Activated CD8-positive, alpha-beta memory T cell treated with anti-CD3 and anti-CD28 coated beads for 4 hours (primary cell): ENCODE measurements at regions not wholly inside any gene's neighbourhood (a gene's known extent, or its start where the extent isn't known, plus 50 kb on each side); places are given as distances from the start of the nearest gene placed in this dataset.

Source experiments
- DNase-seq, 2 donors: peaks; one replicate each; pipeline ENCODE4 v3.0.0-alpha.2; 2020; ENCODE audit warnings: low read depth in 2 of 2

GRCh38 chr11:123304828-123305466 lies 109.9 kb upstream of the CLMP start:
- DNase-seq = no peak

DNA sequence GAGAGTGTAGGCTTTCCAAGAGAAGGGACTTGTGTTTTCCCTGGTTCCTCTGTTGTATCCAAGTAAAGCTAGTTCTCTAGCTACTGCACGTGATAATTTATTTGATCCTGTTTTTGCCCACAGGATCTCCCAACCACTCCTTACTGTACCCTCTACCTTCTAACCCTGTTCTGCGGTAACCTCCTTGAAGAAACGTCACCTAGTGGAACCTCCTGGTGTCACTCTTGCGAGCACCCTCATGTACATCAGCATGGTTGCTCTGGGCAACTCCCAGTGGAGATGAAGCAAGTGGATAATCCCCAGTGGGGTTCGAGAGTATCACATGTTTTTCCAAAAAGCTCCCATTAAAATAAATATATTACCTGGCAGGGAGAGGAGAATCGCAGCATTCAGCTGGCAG lies 108.9 kb upstream of the CLMP start:
- DNase-seq = no peak

GRCh38 chr11:123302751-123303195 lies 107.7 kb upstream of the CLMP start:
- DNase-seq = no peak

GRCh38 chr11:123301696-123302400 lies 106.8 kb upstream of the CLMP start:
- peak; percentile 13 to 22 for DNase-seq

DNA sequence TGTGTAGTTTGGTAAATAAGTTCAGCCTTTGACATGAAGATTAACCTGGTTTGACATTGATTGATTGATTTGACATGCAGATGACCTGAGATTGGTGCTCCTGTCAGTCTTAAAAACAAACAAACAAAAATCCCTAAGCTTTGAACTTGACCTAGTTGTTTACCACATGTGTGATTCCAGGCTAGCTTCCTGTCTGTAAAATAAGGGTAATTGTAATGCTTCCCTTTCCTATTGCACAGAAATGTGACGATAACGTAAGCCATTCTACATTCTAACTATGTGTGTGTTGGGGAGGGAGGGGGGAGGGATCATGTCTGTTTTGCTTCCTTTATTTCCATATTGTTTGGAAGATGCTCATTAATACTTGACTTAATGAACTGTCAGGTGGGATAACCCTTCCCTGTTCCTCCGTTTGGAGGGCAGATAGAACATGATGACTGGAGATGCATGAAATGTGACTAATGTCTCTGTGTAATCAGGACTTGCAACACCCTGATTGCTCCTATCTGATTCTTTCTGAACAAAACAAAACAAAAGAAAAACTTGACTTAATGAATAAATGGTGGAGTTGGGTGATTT lies 106.1 kb upstream of the CLMP start:
- no peak for DNase-seq

GRCh38 chr11:123299721-123300120 lies 104.7 kb upstream of the CLMP start:
- DNase-seq = no peak

DNA sequence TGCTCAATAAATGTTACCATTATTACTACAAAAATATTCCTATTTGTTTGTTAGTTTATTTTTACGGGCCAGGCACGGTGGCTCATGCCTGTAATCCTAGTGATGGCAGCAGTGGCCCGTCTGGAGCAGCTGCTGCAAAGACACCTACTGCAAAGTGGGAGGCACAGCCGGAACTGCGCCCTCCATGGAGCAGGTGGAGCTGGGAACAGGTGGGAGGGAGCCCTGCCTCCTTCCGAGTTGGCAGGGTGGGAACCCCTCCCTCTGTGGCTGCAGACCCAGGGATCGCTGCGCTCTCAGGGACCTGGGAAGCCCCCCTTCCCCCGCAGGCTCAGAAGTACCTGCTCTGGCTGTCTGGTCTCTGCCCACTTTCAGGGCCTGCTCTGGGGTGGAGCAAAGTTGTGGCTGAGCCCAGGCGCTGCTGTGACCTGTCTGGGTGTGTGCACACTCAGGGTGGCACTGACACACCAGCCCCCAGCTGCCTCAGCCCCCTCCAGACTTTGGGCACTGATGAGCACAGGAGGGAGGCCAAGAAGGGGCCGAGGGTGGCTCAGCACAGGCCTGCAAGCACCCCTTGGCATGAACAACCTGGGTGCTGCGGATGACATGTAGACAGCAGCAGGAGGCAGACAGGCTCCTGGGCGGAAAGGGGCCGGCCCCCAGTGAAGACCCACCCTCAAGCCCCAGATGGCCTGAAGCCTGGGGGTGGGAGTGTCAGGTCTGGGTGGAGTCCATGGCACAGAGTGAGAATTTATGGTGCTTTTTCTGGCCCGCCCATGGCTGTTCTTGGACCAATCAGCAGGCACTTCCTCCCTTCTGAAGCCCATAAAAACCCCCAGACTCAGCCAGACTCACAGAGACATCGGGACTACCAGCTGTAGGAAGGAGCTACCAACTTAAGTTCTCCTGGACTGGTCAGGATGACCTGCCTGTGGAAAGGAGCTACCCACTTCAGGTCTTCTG lies 103.7 kb upstream of the CLMP start:
- DNase-seq = no peak

- no peak for DNase-seq
Measured at GRCh38 chr11:123292647-123293046, 97.6 kb upstream of the CLMP start.

- no peak for DNase-seq
Measured at GRCh38 chr11:123291201-123291869, 96.3 kb upstream of the CLMP start.

GRCh38 chr11:123286761-123287160 lies 91.7 kb upstream of the CLMP start:
- no peak for DNase-seq

- no peak for DNase-seq
Measured at GRCh38 chr11:123286255-123286654, 91.2 kb upstream of the CLMP start.

DNA sequence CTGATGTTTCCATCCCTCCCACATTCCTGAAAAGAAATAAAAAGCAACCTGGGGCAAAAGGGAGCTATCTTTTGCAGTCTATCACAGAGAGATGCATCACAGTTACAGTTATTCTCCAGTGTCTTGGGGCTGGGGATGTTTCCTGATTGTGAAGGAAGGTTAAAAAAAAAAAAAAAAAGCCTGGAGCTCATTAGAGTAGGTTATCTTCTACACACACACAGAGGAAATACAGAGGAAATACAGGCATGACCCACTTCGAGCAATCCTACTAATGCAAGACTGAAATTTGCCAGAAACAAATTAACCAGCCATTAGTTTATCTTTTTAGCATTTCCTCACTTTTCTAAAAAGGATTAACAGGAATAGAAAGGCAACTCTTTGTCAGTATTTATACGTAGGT lies 89.4 kb upstream of the CLMP start:
- no peak for DNase-seq

DNA sequence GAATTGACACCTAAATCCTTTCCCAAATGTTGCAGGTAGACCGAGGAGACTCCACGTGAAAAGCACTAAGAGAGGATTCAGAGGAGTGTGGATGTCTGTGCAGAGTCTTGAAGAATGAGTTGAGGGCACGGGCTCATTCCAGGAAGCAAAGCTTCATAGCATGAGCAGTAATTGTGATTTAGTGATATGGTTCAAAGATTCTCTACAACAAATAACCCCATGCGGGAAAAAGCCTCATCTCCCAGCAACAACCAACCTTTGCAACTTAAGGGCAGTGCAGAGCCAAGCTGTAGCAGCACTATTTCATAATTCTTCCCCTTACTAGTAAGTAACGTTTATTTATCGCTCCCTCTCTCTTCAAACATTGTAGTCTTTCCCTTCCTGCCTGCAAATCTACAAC lies 87.5 kb upstream of the CLMP start:
- DNase-seq = no peak

DNA sequence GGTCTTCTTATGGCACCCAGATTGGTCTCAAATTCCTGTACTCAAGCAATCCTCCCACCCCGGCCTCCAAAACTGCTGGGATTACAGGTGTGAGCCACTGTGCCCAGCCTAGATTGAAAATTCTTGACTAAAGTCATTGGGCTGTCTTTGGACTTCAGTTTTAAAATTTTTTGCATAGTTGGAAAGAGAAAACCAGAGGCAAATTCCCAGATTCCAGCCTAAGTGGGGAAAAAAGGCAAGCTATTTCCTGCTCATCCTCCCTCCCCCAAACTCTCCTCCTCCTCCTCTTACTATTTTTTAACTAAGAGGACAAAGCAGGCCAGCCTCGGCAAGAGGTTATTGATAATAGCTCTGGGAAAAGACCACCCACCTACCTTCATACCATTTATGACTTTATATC lies 78.6 kb upstream of the CLMP start:
- no peak for DNase-seq

DNA sequence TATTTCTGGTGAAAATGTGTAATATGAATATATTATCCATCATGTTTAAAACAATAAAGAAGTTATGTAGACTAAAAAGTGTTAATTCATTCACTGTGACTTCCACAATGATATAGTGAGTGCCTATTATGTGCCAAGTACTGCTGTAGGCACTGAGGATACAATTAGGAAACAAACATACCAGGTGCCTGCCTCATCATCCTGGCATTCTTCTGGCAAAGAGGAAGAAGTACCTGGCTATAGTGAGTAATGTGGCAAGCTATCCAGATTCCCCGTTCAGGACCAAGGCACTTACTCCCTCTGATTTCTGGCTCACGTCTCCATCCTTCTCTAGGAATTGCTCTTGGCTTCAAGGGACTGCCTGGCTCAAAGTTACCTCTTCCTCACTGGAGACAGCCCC lies 77.5 kb upstream of the CLMP start:
- no peak for DNase-seq

DNA sequence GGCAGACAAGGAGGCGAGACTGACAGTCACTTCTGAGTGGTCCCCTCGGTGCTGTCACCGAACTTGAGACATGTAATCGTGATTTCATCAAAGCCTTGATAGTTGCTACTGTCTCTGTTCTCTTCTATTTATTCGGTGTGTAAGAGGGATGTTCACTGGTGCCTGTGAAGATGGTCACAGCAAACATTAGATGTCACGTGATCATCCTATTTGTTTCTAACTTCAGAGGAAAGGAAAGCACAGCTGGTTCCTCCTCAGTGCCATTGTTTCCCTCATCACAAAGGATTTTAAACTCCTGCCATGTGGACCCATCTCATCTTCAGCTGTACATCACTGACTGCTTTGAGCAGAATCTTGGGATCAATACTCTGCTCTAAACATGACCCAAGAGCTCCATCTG lies 73.1 kb upstream of the CLMP start:
- DNase-seq = no peak

DNA sequence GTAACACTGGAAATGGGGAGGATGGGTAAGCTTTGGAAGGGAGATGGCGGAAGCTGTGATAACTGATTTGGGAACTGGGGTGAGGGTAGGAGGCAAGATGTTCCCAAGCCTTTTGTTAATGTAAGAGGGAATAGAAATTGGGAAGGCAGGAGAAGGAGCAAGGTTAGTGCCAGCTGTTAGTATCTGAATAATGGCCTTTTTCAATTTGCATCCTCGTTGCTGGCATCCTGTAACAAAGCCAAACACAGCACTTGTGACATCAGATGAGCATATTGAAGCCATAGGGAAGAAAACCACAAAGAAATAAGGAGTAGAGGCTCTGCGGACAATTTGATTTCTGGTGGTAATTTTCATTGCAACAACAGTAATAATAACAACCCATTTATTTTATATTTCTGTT lies 70.9 kb upstream of the CLMP start:
- no peak for DNase-seq

DNA sequence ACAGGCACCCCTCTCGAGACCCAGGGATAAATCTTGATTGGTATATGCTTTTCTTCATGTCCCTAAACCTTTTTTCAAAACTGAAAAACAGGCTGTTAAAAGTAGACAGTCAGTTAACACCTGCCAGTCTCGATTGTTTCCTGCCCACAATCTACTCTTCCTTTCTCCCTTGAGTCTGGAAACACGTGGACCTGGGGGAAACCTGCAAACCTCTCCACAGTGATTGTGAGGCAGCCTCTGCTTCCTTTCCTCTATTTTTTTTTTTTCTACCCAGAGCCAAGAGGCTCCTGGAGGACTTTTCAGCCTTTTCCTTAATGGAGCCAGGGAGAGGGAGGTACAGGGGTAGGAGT lies 69.4 kb upstream of the CLMP start:
- DNase-seq = no peak

- peak; percentile 26 to 43 for DNase-seq
Measured at GRCh38 chr11:123261345-123262106, 66.5 kb upstream of the CLMP start.

GRCh38 chr11:123260511-123261211 lies 65.6 kb upstream of the CLMP start:
- no peak for DNase-seq
